ENCODE measurements at regions not wholly inside any gene's neighbourhood (a gene's known extent, or its start where the extent isn't known, plus 50 kb on each side); places are given as distances from the start of the nearest gene placed in this dataset.

- no peak for TF ChIP-seq CTCF (IDR thresholded peaks at IDR 0.05 in 2 of 3, conservative IDR thresholded peaks at IDR 0.05 in 1 of 3; ENCODE audit: control insufficient read depth in 2 of 3, extremely low read depth in 1 of 3, insufficient read depth in 1 of 3, low read depth in 3 of 3, low read length in 3 of 3)
- no peak for TF ChIP-seq NFIC (IDR thresholded peaks at IDR 0.05; ENCODE audit: low read depth, low read length)
Observed at GRCh38 chr13:40390401-40390916, 276.0 kb downstream of the FOXO1 start (continued).

- no peaks in the 10 kb centered on the region for H3K79me2 ChIP-seq (ENCODE audit: control insufficient read depth, insufficient read depth, low read length)
- CTCF ChIA-PET: no interaction called here
- WGBS (ENCODE audit: insufficient coverage, insufficient replicate concordance, low lambda C conversion rate, missing lambda C conversion rate): 65% methylated on average over 5 of the region's 5 CpGs
- POLR2A ChIA-PET: no interaction called here
- H2AFZ ChIP-seq (ENCODE audit: control insufficient read depth, low read depth, low read length): no peak overlapping the region
- H3K4me3 ChIP-seq: no peak overlapping the region
- no peak overlapping the region for H3K27ac ChIP-seq (ENCODE audit: control insufficient read depth, insufficient read depth)
- in situ Hi-C loops (cut with MboI) (no loop called here), intact Hi-C loops (cut with micrococcal nuclease; ENCODE audit: unreplicated experiment) (no loop called here)
- no peaks in the 10 kb centered on the region; the same call in 1 of the 2 replicates for H4K20me1 ChIP-seq (ENCODE audit: control insufficient read depth, insufficient read depth)
- H3K27me3 ChIP-seq (replicated peaks in 1 of 2; ENCODE audit: control insufficient read depth in 2 of 2, insufficient read depth in 2 of 2, low read length in 1 of 2): no peaks in the 10 kb centered on the region; a peak in 1 of 4 replicates
- no TSS peak for BruUV-seq (replicated peaks)
- no peak overlapping the region for H3K9ac ChIP-seq (ENCODE audit: control insufficient read depth, insufficient read depth, low read length)
- DNase-seq (ENCODE audit: low read depth, low spot score) (no peak), ATAC-seq (no peak), FAIRE-seq (no peak)
- H3K36me3 ChIP-seq (ENCODE audit: control insufficient read depth in 2 of 2, insufficient read depth in 2 of 2, low read length in 1 of 2): no peaks in the 10 kb centered on the region
- no peak overlapping the region for H3K4me2 ChIP-seq (ENCODE audit: control insufficient read depth, insufficient read depth)
- no peak for TF ChIP-seq NFYA (IDR thresholded peaks at IDR 0.05; ENCODE audit: borderline replicate concordance, low read depth, low read length)
- H3K4me1 ChIP-seq (ENCODE audit: control insufficient read depth, insufficient read depth, low read length): peaks cover 11% of the 10 kb centered on the region
- SMC1A ChIA-PET (ENCODE audit: uncharacterized antibody, unreplicated experiment): interaction anchor here (0.6 to 1.3 kb wide), 2 partner anchors 252 to 708 kb away, joined by 3 read pairs; no protein-coding TSS in a partner anchor
- RAD21 ChIA-PET (ENCODE audit: unreplicated experiment): no interaction called here
- no peaks in the 10 kb centered on the region; the same call in 2 of the 3 replicates for H3K9me3 ChIP-seq (replicated peaks; ENCODE audit: control insufficient read depth, insufficient read depth, low read length)
Observed at GRCh38 chr13:40391788-40392187, 274.7 kb downstream of the FOXO1 start.
